GM21381 (cell line): ENCODE measurements at regions not wholly inside any gene's neighbourhood (a gene's known extent, or its start where the extent isn't known, plus 50 kb on each side); places are given as distances from the start of the nearest gene placed in this dataset.

Experiments used
- ATAC-seq: cut with Tn5 transposase; IDR thresholded peaks from one replicate; pipeline ENCODE4 v1.9.1; 2021; ENCODE audit warnings: mild to moderate bottlenecking, moderate library complexity; ENCODE audit not compliant: unreplicated experiment

- no peak for ATAC-seq
Observed at GRCh38 chr10:62625484-62625883, 179.0 kb upstream of the ADO start.

- ATAC-seq = no peak
Observed at GRCh38 chr10:62626079-62626478, 178.4 kb upstream of the ADO start.

- no peak for ATAC-seq
Observed at GRCh38 chr10:62626817-62627216, 177.7 kb upstream of the ADO start.

GRCh38 chr10:62627983-62628382 is 176.5 kb upstream of the ADO start:
- no peak for ATAC-seq

- no peak for ATAC-seq
Observed at GRCh38 chr10:62631241-62631640, 173.3 kb upstream of the ADO start.

- ATAC-seq = peak; percentile 79
Observed at GRCh38 chr10:62632071-62632809, 172.3 kb upstream of the ADO start.

GRCh38 chr10:62633976-62634375 is 170.5 kb upstream of the ADO start:
- no peak for ATAC-seq

GRCh38 chr10:62634576-62634975 is 169.9 kb upstream of the ADO start:
- no peak for ATAC-seq

GRCh38 chr10:62635127-62635526 is 169.4 kb upstream of the ADO start:
- ATAC-seq = no peak

- ATAC-seq = no peak
Observed at GRCh38 chr10:62636825-62637248, 167.7 kb upstream of the ADO start.

- ATAC-seq = peak; percentile 57
Observed at GRCh38 chr10:62637249-62638061, 167.1 kb upstream of the ADO start.

GRCh38 chr10:62638062-62638477 is 166.4 kb upstream of the ADO start:
- ATAC-seq = peak; percentile 41

- ATAC-seq = no peak
Observed at GRCh38 chr10:62639144-62639543, 165.4 kb upstream of the ADO start.

GRCh38 chr10:62640411-62640810 is 164.1 kb upstream of the ADO start:
- no peak for ATAC-seq

GRCh38 chr10:62643606-62644587 is 160.6 kb upstream of the ADO start:
- no peak for ATAC-seq

- no peak for ATAC-seq
Observed at GRCh38 chr10:62647375-62648092, 157.0 kb upstream of the ADO start.

GRCh38 chr10:62648921-62649320 is 155.6 kb upstream of the ADO start:
- no peak for ATAC-seq

- no peak for ATAC-seq
Observed at GRCh38 chr10:62650411-62650810, 154.1 kb upstream of the ADO start.

GRCh38 chr10:62651341-62651740 is 153.2 kb upstream of the ADO start:
- no peak for ATAC-seq

- ATAC-seq = no peak
Observed at GRCh38 chr10:62652114-62652513, 152.4 kb upstream of the ADO start.
